ENCODE measurements at regions not wholly inside any gene's neighbourhood (a gene's known extent, or its start where the extent isn't known, plus 50 kb on each side); places are given as distances from the start of the nearest gene placed in this dataset.
"Not testable (repeated sequence)": the region's sequence is repeated elsewhere in the genome, so short reads cannot be mapped to it uniquely, and the experiment has no call there.

DNA sequence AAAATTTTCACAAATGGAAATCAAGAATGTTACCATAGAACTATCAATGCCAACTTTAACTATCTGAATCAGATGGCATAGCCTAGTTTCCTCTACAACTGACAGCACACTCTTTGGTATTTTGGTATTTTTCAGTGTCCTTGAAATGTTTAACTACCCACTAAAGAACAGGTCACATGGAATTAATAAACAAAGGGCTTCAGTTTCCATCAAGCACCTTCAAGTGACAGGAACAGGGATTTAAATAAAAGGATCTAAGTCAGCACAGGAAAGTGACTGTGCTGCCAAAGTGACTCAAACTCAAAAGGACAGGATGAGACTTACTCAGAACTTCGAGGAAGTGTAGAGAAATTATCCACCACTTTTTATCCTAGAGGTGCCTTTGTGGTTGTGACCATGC is 117.2 kb downstream of the FAM72B start:
- intact Hi-C loops (cut with DNase I; ENCODE audit: low total_unique reads); H3K4me1 ChIP-seq: not testable (repeated sequence)
- WGBS, 5 donors, result 56 to 71% (median 63%) methylated on average over 1 of the region's 1 CpG; no CpG with 5 or more reads in 1 of the 5 donors

DNA sequence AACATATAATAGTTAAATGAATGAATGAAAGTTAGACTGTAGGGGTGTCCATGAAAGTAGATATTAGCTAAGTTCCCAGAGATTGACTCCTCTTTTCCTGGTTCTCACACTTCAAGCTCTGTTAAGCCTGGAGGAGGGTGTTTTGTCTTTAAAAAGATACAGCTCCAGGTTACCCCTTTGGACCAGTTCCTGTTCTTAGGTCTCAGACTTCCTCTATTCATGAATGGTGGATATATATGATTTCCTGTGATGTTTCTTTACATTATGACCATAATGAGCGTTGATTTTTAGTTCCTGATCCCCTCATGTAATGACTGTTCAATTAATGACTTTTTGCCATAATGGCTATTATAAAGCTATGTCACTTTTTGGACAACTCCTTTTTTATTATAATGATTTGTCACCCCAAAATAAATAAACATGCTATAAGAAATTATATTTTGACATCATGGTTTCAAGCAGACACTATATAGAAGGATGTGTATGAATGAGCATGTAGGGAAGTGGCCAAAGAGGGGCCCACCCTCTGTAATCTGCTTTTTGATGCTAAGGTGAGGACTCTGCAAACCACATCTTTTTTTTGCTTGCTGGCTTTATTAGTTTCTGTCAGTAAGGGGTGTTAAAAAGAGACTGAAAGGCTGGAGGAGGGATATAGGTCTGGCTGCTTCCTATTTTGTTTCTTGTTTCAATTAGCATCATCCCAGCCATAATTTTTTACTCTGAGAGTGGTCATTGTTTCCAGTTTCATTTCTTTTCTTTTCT is 115.2 kb downstream of the FAM72B start:
- H3K4me1 ChIP-seq; H3K9me3 ChIP-seq; H3K27ac ChIP-seq; H3K36me3 ChIP-seq; H3K4me3 ChIP-seq; DNase-seq; H3K27me3 ChIP-seq; intact Hi-C loops (cut with DNase I; ENCODE audit: low total_unique reads): not testable (repeated sequence)
- no CpG with 5 or more reads among the region's 1 CpG for WGBS, 5 donors

More for the DNA sequence above, 117.2 kb downstream of the FAM72B start:
- not testable (repeated sequence) for H3K9me3 ChIP-seq, DNase-seq, H3K36me3 ChIP-seq, H3K27ac ChIP-seq, H3K27me3 ChIP-seq, H3K4me3 ChIP-seq

DNA sequence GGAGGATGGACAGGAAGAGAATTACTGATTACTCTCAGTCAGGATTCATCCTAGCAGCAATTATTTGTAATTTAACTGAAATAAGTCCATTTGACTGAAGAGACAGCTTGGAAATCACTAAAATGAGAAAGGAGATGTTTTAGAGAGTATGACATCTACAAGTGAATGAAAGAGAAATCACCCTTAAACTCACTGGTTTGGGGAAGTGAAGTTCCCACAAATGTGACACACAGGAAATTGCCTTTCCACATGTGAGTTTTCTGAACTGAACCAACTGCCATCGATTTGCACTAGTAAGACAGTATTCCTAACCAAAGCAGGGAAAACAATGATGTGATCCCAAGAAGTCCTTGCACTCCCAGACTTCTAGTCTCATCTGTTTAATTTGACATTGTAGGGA is 110.3 kb downstream of the FAM72B start:
- H3K9me3 ChIP-seq; H3K4me3 ChIP-seq; H3K27ac ChIP-seq; H3K4me1 ChIP-seq; H3K27me3 ChIP-seq; H3K36me3 ChIP-seq; intact Hi-C loops (cut with DNase I; ENCODE audit: low total_unique reads); DNase-seq: not testable (repeated sequence)
- no CpG with 5 or more reads among the region's 1 CpG for WGBS, 5 donors

- WGBS, 5 donors, result 47 to 96% (median 70%) methylated on average over 1 to 2 of the region's 3 CpGs
- H3K27ac ChIP-seq; DNase-seq; H3K4me3 ChIP-seq; H3K36me3 ChIP-seq; intact Hi-C loops (cut with DNase I; ENCODE audit: low total_unique reads); H3K9me3 ChIP-seq; H3K4me1 ChIP-seq; H3K27me3 ChIP-seq: not testable (repeated sequence)
Measured at GRCh38 chr1:121075254-121075805, 108.8 kb downstream of the FAM72B start.

- intact Hi-C loops (cut with DNase I; ENCODE audit: low total_unique reads); H3K4me1 ChIP-seq; H3K36me3 ChIP-seq; H3K9me3 ChIP-seq; H3K27me3 ChIP-seq; H3K27ac ChIP-seq; DNase-seq; H3K4me3 ChIP-seq: not testable (repeated sequence)
- no CpG with 5 or more reads among the region's 1 CpG for WGBS, 5 donors
Measured at GRCh38 chr1:121076674-121077073, 107.5 kb downstream of the FAM72B start.

DNA sequence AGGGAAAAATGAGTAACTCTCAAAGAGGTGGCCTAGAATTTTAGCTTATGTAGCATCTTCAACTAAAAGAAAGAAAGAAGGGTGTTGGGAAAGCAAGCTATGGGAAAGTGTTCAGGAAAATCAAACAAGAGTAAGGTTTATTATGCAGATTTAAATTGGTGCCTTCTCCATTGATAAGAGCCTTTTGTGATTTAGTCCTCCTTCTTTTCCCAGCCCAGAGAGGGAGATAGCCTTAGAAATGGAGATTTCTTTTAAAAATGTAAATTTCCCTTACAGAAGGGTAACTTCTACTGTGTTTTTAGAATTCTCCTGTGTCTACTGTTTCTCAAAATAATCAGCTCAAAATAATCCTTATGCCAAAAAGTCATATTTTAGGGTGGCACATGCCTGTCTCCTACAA is 104.5 kb downstream of the FAM72B start:
- H3K36me3 ChIP-seq; DNase-seq; intact Hi-C loops (cut with DNase I; ENCODE audit: low total_unique reads); H3K9me3 ChIP-seq; H3K27ac ChIP-seq; H3K27me3 ChIP-seq; H3K4me1 ChIP-seq; H3K4me3 ChIP-seq: not testable (repeated sequence)

DNA sequence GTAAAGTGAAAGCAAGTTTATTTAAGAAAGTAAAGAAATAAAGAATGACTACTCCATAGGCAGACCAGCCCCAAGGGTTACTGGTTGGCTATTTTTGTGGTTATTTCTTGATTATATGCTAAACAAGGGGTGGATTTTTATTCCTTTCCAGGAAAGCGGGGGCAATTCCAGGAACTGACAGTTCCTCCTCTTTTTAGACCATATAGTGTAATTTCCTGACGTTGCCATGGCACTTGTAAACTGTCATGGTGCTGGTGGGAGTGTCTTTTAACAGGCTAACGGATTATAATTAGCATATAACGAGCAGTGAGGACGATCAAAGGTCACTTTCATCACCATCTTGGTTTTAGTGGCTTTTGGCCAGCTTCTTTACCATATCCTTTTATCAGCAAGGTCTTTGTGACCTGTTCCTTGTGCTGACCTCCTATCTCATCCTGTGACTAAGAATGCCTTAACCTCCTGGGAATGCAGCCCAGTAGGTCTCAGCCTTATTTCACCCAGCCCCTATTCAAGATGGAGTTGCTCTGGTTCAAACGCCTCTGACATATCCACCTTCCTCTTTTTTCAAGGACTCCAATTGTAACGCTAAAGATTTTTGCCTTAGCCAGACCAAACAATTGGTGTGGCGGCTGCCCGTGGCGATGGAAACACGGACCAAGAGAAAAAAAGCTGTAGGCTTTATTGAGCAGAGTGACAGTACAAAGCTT is 103.8 kb downstream of the FAM72B start:
- H3K4me3 ChIP-seq; H3K27ac ChIP-seq; H3K4me1 ChIP-seq; H3K27me3 ChIP-seq; H3K9me3 ChIP-seq; intact Hi-C loops (cut with DNase I; ENCODE audit: low total_unique reads); H3K36me3 ChIP-seq: not testable (repeated sequence)
- 21 to 38% (median 23%) methylated on average over 10 to 11 of the region's 11 CpGs for WGBS, 5 donors
- peak in 1 of 2 donors; percentile 9 for DNase-seq

DNA sequence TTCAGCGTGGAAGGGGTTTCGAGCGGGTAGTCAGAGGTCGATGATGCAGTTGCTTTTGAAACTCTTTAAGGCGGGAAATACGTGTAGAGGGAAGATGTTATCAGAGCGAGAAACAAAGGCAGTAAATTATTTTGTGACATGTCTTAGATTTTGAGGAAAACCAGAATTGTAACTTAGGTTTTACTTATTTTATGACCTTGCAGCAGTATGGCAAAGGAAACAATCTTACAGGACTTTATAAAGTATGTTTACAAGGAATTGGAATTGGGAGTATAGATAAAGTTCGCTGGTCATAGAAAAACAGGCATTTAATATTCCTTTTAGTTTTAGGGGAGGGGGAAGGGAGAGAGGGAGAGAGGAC is 103.3 kb downstream of the FAM72B start:
- DNase-seq; H3K27me3 ChIP-seq; H3K27ac ChIP-seq; H3K9me3 ChIP-seq; intact Hi-C loops (cut with DNase I; ENCODE audit: low total_unique reads); H3K4me1 ChIP-seq; H3K36me3 ChIP-seq; H3K4me3 ChIP-seq: not testable (repeated sequence)
- 17 to 48% (median 27%) methylated on average over 5 to 8 of the region's 8 CpGs for WGBS, 5 donors

GRCh38 chr1:121081625-121082199 is 102.4 kb downstream of the FAM72B start:
- intact Hi-C loops (cut with DNase I; ENCODE audit: low total_unique reads); H3K27ac ChIP-seq; DNase-seq; H3K9me3 ChIP-seq; H3K4me3 ChIP-seq; H3K4me1 ChIP-seq; H3K36me3 ChIP-seq; H3K27me3 ChIP-seq: not testable (repeated sequence)
- 0 to 43% (median 33%) methylated on average over 1 to 2 of the region's 2 CpGs for whole genome bisulfite sequencing, 5 donors

- H3K27me3 ChIP-seq; H3K9me3 ChIP-seq; H3K4me1 ChIP-seq; H3K36me3 ChIP-seq; intact Hi-C loops (cut with DNase I; ENCODE audit: low total_unique reads); H3K27ac ChIP-seq; H3K4me3 ChIP-seq; DNase-seq: not testable (repeated sequence)
- WGBS, 5 donors, result 73 to 92% (median 85%) methylated on average over 1 to 2 of the region's 2 CpGs
Measured at GRCh38 chr1:121082995-121083394, 101.1 kb downstream of the FAM72B start.

DNA sequence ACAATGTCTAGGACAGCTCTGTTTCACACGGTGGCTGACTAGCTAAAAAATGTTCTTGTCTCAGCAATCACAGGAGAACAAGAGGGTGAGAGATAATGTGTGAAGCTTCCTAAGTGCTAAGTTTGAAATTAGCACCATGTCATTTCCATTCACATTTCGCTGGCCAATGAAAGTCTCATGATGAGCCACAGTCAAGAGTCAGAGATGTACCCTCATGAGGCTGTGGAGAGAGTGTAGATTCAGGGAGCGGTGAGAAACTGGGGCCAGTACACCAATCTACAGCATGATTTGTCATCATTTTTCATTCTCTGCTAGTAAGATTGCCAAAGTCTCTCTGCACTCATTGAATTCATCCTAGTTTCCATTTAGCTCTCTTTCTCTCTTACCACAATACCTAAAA is 97.9 kb downstream of the FAM72B start:
- H3K4me1 ChIP-seq; DNase-seq; H3K4me3 ChIP-seq; H3K27ac ChIP-seq; H3K9me3 ChIP-seq; intact Hi-C loops (cut with DNase I; ENCODE audit: low total_unique reads); H3K27me3 ChIP-seq; H3K36me3 ChIP-seq: not testable (repeated sequence)
- 29 to 76% (median 59%) methylated on average over 1 to 3 of the region's 3 CpGs for WGBS, 5 donors

- H3K27ac ChIP-seq; H3K9me3 ChIP-seq; intact Hi-C loops (cut with DNase I; ENCODE audit: low total_unique reads); H3K4me3 ChIP-seq; DNase-seq; H3K27me3 ChIP-seq; H3K4me1 ChIP-seq; H3K36me3 ChIP-seq: not testable (repeated sequence)
Measured at GRCh38 chr1:121087221-121087620, 96.9 kb downstream of the FAM72B start.
